ENCODE measurements at regions not wholly inside any gene's neighbourhood (a gene's known extent, or its start where the extent isn't known, plus 50 kb on each side); places are given as distances from the start of the nearest gene placed in this dataset.

- DNase-seq = no peak
Measured at GRCh38 chr16:88292007-88292970, 90.5 kb upstream of the ZNF469 start.

GRCh38 chr16:88293097-88293496 is 89.7 kb upstream of the ZNF469 start:
- DNase-seq = no peak

GRCh38 chr16:88295671-88296436 is 86.9 kb upstream of the ZNF469 start:
- DNase-seq = no peak

GRCh38 chr16:88296437-88297177 is 86.2 kb upstream of the ZNF469 start:
- DNase-seq = no peak

- DNase-seq = no peak
Measured at GRCh38 chr16:88297178-88297720, 85.5 kb upstream of the ZNF469 start.

GRCh38 chr16:88298181-88298832 is 84.5 kb upstream of the ZNF469 start:
- no peak for DNase-seq

- DNase-seq = no peak
Measured at GRCh38 chr16:88298833-88299745, 83.7 kb upstream of the ZNF469 start.

- no peak for DNase-seq
Measured at GRCh38 chr16:88299751-88300462, 82.9 kb upstream of the ZNF469 start.

GRCh38 chr16:88300463-88300835 is 82.3 kb upstream of the ZNF469 start:
- DNase-seq = no peak

- no peak for DNase-seq
Measured at GRCh38 chr16:88301431-88301830, 81.3 kb upstream of the ZNF469 start.

- DNase-seq = no peak
Measured at GRCh38 chr16:88301886-88302285, 80.9 kb upstream of the ZNF469 start.

- DNase-seq = no peak
Measured at GRCh38 chr16:88302666-88303065, 80.1 kb upstream of the ZNF469 start.

- DNase-seq = no peak
Measured at GRCh38 chr16:88303405-88303804, 79.4 kb upstream of the ZNF469 start.

GRCh38 chr16:88303890-88304819 is 78.6 kb upstream of the ZNF469 start:
- DNase-seq = no peak

GRCh38 chr16:88305176-88305575 is 77.6 kb upstream of the ZNF469 start:
- no peak for DNase-seq

- DNase-seq = no peak
Measured at GRCh38 chr16:88306411-88306810, 76.3 kb upstream of the ZNF469 start.

GRCh38 chr16:88306860-88307545 is 75.8 kb upstream of the ZNF469 start:
- no peak for DNase-seq

GRCh38 chr16:88308441-88309173 is 74.2 kb upstream of the ZNF469 start:
- DNase-seq = no peak
